ENCODE measurements at regions not wholly inside any gene's neighbourhood (a gene's known extent, or its start where the extent isn't known, plus 50 kb on each side); places are given as distances from the start of the nearest gene placed in this dataset.
"Not testable (repeated sequence)": the region's sequence is repeated elsewhere in the genome, so short reads cannot be mapped to it uniquely, and the experiment has no call there.

DNA sequence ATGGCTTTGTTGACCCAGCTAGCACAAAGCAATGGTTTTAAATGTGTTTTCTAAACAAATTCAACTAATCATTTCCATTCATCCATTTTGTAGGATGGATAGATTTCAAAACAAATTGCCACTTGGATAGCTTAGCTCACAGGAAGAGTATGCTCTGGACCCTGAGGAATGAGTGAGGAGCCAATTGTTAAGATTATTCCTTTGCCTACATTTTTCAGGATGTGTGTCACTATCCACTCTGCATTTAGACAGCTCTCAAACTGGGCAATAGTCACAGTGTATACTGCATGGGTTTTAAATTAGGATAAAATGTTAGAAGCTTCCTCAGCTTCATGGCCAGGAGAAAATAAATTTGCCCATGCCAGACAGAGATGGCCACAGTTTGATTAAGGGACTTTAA lies 605.6 kb upstream of the TEX47 start:
- no peak for DNase-seq

DNA sequence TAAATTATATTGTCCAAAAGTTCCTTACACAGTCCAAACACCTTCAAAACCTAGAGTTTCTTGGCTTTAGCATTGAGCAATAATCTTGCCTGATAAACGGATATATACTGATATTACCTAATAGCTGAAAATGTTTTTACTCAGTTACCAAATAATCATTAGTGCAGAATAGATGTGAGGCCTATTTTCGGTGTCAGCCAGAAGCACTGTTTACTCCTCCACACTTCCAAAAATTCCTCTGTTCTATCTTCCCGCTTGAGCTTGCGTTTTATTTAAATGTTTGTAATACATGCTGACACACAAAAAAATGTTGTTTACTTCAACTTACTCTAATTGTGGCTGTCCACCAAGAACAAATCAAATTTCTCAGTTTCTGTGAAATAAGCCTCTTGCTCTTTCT lies 606.2 kb upstream of the TEX47 start:
- DNase-seq = no peak

DNA sequence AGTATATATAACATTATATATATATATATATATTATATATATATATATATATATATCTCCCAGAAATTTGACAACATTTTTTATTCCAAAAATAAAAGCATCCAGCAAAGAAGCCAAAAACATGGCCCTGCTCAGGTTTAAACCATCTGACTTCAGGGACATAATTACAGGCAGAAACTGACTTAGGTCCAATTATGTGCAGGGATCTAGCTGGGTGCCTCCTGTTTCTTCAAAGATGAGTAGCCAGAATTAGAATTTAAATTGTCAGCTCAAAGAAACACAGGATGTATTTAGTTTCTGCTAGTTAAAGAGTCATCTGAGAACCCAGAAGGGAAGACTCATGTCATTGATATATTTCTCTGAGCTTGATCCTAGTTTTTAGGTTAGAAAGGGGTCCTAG lies 656.4 kb upstream of the TEX47 start:
- no peak for DNase-seq

DNA sequence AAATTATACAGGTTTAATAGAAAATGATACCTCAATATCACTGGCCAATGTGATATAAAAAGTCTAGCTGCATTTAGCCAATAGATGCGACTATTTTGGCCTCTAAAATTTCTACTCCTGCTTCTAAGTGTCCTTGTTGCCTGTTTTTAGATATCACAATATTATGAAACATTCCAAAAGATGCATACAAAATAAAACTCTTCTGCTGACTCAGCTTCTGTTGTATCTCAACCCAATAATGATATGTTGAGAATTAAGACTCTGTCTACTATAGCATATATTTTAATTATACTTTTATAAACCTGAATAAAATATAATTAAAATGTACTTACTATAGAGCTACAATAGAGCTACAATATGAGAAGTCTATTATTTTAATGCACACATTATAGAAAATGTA lies 661.0 kb upstream of the TEX47 start:
- DNase-seq = no peak

DNA sequence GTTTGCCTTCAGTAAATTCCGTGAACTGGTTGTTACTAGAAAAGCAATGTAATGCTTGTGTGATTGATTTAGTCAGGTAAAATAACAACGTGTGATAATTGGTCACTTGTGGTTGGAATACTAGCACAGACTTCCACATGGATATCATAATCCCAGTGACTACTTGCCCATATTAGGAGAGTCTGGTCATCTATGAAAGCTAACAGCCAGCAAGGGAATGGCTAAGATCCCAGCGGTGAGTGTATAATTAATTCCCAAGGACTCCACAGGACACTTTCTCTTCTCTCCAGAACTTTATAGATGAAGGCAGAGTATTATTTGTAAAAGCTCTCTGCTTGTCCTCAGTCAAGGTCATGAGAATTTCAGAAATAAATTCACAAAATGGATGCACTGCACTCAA lies 662.6 kb upstream of the TEX47 start:
- no peak for DNase-seq

DNA sequence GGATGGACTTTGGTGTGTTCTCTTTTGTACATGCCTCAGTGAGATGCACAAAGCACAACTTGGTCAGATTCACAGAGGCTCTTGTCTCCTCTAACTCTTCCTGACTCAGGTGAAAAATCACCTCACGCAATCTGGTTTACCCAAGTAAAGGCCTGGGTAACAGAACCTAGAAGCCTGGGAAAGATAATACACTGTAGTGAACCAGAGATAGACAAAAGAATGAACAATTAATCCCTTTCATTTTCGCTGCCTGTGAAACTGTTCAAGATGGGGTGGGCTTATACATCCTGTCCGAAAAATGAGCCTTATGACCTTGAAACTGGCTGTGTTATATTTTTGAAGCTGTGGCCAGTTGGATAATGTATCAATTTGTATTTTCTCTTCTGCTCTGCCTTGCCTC lies 678.9 kb upstream of the TEX47 start:
- no peak for DNase-seq

DNA sequence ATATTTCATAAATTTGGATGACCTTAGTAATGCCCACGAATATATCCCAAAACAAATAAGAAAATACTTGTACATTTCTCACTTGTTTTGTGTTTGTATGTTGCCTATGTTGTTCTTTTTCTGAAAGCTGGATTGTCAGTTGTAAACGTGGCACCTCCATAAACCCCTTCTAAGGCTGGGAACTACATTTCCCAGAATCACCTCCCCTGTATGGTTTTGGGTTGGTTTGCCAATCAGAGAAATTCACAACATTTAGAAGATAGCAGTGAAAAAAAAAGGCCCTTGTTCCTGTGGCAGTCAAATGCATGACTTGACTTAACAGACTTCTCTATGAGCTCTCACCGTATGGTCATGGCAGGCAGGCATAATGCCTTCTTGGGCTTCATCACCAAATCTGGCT lies 676.3 kb upstream of the STEAP1 start:
- DNase-seq = no peak

DNA sequence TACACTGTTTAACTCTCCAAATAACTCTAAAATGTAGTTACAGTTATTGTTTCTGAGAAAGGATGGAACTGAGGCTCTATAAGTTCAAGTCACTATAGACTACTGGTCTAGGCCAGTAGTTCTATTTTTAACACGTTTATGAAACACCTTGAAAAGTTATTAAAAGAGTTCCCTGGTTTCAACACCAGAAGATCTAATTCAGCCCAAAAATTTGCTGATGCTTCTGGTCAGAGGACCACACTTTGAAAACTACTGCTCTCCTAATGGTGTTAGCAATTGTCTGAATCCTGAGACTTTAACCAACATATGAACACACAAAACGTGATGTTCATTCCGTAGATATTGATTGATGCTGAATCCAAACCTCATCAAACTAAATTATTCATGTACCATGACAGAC lies 658.6 kb upstream of the STEAP1 start:
- no peak for DNase-seq

DNA sequence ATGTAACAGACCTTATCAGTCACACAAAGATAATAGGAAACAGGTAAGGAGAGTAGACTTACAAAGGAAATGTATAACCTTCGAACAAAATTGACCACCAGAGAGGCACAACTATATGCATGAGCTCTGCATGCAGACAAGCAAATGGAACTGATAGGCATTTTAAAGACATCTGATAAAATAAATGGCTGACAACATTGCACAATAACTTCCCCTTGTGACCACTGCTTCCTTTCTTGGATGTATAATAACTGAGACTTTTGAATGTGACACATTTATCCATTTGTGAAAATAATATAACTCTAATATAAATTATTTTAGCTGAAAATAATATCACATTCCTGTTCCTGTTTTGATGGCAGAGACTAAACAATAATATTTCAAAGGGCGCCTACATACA lies 654.2 kb upstream of the STEAP1 start:
- no peak for DNase-seq

DNA sequence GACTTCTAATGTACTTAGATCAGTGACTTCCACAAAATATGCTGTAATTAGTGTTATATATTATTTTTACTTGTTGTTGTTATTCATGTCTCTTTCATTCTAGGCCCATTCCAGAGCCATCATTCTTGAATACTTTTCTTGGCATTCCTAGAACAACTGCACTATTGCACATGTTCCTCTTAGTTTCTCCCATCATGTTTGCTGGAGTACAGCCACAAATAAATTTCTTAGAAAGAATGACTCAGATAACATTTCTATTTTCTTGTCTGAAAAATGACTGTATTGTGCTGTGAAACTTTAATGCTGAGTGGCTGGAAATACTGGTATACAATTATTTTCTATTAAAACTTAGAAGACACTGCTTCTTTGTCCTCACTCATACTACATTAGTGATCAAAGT lies 651.0 kb upstream of the STEAP1 start:
- DNase-seq = no peak

DNA sequence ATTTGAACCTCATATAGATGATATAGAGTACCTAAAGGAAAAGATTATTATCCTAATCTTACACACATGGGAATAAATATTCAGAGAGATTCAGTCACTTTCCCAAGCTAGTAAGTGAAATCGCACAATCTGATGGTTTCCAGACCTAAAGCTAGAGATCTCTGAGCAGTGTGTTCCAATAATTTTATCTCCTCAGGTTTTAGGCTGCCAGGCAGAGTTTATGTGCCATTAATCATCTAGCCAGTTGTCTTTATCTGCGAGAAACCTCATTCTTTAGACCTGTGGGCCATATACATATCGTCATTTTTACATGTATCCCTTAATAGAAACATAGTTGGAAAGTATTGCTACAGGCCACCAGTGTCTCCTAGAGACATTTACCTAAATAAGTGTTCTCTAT lies 647.2 kb upstream of the STEAP1 start:
- no peak for DNase-seq

DNA sequence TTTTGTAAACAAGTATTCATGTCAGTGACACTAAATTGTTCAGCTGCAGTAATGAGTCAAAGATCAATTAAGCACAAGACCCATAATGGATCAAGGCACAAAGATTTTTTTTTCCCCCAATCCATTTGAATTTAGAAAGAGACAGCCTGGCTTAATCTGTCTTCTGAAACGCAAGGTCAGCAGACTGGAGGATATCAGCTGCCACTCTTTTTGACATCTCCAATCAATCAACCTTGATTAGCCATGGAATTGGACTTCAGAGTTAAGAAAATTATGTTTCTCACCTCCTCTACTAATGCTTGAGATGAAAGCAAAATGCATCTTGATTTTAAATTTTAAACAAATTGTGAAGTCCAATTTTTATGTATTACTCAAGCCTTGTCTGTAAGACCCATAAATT lies 642.4 kb upstream of the STEAP1 start:
- no peak for DNase-seq

DNA sequence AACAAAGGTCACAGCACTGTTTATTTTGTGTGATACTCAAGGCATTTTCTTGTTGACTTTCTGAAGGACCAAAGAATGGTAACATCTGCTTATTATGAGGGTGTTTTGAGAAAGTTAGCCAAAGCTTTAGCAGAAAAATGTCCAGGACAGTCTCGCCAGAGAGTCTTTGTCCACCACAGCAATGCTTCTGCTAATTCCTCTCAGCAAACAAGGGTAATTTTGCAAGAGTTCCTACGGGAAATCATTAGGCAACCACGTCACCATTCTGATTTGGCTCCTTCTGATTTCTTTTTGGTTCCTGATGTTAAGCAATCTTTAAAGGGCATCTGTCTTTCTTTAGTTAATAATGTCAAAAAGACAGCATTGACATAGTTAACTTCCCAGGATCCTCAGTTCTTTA lies 639.3 kb upstream of the STEAP1 start:
- DNase-seq = no peak

DNA sequence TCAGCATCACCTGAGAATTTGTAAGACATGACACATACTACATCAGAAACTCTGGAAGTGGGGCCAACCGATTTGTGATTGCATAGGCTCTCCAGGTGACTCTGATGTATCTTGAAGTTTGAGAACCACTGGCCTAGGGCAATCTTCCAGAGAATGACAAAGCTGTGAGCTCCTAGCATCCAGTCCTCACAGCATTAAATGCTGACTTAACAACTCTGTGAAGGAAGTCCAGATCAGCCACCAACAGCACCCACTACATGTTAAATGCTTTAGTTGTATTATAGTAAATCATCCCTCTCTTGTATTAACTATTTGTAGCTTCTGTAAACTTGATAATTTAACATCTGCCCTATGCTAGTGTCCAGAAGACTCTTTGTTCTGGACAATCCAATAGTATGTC lies 636.5 kb upstream of the STEAP1 start:
- no peak for DNase-seq

DNA sequence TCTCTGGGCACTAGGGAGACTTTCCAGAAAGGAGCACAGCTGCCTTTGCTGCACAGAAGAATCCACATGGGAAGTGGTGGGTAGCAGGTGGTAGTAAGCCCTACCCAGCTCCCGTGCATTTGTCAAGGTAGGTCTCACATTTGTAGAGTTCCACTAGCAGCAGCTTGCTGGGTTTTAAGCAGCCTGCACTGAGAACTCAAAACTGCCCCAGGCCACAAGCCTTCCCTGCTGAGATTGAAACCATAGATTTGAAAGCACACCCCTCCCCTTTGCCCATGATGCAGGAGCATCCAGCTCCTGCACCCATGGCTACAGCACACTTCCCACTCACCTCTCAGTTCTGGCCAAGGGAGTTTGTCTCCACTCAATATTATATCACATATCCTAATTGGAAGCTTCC lies 604.5 kb upstream of the STEAP1 start:
- no peak for DNase-seq

DNA sequence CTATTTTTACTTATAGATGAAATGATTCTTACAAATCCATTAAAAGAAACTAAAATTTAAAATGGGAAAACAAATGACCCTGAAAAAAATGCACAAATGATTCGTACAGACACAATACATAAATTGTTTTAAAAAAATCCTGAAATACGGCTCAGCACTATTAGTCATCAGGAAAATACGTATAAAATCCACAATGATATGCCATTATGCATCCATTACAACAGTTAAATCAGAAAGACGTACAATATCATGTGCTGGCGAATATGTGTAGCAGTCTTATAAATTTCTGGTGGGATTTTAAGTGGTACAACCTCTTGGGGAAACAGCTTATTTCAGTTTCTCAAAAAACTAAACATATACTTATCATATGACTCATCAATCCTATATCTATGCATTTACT lies 600.1 kb upstream of the STEAP1 start:
- DNase-seq = no peak

DNA sequence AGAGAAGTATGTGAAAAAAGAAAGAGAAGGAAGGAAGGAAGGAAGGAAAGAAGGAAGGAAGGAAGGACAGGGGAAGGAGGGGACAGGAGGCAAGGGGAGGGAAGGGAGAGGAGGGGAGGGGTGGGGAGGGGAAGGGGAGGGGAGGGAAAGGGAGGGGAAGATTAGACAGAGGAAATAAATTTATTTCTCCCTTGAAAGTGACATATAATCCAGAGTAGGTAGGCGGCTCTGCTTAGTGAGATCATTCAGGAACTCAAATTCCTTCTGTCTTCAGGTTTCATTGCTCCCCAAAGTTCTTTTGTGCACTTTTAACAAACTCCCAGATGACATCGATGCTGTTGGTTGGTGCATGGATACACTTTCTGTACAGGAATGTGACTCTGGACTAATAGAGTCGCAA lies 594.7 kb upstream of the STEAP1 start:
- no peak for DNase-seq

DNA sequence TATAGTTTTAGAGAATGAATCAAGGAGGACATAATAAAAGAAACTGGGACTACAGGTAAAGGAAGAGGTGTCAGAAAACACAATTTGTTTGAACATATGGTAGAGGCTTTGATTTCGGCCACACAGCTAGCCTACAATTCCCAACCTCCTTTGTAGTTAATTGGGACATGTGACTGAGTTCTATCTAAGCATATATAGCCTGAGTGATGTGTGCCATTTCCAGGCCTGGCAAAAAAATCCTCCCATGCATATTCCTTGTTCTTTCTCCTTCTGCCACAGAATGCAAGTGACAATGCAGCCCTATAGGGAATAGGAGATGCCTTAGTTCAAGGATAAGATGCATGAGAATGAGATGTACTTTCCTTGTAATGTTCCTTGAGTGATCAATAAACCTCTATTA lies 590.7 kb upstream of the STEAP1 start:
- no peak for DNase-seq

DNA sequence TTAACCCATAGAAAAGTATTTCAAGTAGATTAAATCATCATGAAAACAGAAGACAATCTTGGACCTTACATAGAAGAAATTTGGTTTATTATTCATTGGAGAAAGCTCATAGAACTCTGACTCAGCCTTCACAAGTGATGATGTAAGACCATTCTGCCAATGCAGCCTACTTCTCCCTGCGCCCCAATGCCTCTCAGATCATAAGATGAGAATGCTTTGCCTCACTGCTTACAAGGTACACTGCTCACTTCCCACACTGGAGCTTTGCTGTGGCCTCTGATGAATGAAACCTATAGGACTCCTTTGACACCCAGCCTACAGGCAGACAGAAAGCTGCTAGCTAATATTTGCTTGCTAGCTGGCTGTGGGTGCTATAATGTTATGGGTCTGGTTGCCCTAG lies 569.4 kb upstream of the STEAP1 start:
- no peak for DNase-seq

DNA sequence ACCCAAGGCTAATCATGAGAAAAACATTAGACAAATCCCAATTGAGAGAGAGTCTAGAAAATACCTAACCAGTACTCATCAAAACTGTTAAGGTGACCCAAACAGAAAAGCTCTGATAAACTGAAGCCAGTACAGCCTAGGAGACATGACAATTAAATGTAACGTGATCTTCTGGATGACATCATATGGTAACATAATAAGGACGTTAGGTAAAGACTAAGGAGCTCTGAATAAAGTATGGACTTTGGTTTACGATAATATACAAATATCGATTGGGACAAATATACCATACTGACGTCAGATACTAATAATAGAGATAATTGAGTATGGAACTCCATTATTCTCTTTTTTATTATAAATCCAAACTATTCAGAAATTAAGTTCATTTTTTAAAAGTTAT lies 561.1 kb upstream of the STEAP1 start:
- DNase-seq = no peak

DNA sequence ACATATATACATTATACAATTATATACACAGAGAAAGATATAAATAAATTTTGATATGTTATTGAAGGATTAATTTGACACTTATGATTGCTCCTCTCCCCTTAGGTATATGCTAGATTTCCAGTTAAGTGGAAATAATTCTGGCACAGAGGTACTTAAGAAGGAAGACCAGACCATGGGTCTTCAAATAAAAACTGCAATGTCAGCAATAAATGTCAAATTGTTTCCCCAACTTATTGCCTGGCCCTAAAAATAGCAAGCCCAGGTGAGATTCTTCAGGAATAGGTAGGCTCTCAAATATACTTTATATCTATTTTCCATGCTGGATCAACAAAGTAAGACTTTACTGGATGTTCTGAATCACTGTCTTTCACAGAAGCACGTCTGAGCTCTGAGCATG lies 551.3 kb upstream of the STEAP1 start:
- DNase-seq = no peak

DNA sequence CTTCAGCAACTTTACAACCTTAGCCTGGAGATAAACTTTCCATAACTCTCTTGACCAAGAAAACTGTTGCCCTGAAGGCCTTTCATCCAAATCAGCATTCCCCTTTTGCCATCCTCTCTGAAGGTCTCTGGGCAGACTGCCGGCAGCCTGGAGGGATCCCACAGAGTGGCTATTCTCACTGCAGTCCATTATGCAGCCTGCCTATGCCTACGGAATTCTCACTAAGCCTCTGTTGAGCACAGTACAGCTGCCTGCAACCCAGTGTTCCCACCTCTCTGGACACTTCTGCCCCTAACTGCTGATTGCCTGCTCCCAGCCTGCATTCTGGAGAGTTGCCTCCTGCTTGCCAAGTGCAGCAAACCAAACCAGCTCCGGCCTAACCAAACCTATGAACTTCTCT lies 548.9 kb upstream of the STEAP1 start:
- no peak for DNase-seq

DNA sequence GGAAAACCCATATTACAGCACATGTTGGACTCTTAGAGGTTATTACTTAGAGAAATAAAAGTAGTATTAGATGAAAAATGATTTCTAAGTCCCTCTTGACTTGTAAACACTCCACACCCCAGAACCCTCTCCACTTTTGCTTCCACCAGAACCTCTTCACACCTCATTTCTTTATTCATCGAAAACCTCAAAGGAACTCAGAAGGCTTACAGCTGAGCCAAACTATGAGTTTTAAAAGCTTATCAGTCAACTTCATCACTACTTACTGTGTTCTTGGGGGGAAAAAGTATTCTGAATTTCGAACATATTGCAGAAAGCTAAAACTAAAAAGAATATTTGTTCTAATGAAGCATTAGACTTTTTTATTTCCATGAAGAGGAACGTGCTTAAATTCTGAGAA lies 547.8 kb upstream of the STEAP1 start:
- DNase-seq = no peak

DNA sequence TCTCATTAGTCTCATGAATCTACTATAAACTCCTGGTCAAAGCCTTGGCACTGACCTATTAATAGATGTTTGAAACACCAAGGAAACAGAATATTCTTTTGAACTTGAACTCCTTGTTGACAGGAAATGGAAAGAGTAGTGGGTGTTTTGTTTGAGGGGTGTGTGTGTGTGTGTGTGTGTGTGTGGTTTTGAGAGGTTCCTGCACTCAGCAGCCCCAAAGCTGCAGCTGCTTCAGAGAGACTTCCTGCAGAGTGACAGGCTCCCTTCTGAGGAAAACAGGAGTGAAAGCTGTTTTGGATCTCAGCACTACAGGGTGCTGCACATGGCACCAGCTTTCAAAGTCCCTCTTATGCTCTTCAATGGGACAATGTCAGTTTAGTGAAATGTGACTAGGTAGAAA lies 546.5 kb upstream of the STEAP1 start:
- DNase-seq = no peak

DNA sequence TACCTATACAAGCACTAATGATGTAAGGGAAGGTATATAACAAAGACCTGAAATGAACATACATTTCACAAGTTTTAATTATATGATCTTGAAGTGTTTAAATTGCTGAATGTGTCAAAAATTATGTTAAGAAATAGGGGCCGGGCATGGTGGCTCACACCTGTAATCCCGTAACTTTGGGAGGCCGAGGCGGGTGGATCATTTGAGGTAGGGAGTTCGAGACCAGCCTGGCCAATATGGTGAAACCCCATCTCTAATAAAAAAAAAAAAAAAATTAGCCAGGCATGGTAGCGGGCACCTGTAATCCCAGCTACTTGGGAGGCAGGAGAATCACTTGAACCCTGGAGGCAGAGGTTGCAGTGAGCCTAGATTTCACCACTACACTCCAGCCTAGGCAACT lies 537.4 kb upstream of the STEAP1 start:
- not testable (repeated sequence) for DNase-seq

DNA sequence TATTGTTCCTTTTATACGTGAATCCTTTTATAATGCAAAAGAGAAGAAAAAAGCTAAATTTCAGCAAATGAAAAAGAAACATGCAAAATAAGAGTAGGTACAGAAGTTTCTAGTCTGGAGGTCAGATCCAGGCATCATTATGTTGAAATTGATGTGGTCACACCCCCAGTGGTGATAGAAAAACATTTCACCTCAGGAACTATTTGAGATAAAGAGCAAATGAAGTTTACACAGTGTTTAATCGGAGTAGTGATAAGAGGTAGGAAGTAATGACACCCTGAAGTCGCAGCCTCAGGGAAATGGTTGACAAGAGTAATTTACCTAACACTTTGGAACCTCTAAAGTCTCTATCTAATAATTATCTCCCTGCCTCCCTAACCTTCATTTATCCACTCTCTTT lies 536.0 kb upstream of the STEAP1 start:
- no peak for DNase-seq
